Stimulated activated CD8-positive, alpha-beta memory T cell treated with anti-CD3 and anti-CD28 coated beads, Interleukin-4, amount 100 ng/mL, for 48 hours (primary cell): ENCODE measurements at regions not wholly inside any gene's neighbourhood (a gene's known extent, or its start where the extent isn't known, plus 50 kb on each side); places are given as distances from the start of the nearest gene placed in this dataset.
A peak's percentile ranks its signal among the peaks of the same experiment; 100 is the strongest.
"Not testable (repeated sequence)": the region's sequence is repeated elsewhere in the genome, so short reads cannot be mapped to it uniquely, and the experiment has no call there.

Experiments used
- DNase-seq: peaks from one replicate; pipeline ENCODE4 v3.0.0-alpha.2; 2020

DNA sequence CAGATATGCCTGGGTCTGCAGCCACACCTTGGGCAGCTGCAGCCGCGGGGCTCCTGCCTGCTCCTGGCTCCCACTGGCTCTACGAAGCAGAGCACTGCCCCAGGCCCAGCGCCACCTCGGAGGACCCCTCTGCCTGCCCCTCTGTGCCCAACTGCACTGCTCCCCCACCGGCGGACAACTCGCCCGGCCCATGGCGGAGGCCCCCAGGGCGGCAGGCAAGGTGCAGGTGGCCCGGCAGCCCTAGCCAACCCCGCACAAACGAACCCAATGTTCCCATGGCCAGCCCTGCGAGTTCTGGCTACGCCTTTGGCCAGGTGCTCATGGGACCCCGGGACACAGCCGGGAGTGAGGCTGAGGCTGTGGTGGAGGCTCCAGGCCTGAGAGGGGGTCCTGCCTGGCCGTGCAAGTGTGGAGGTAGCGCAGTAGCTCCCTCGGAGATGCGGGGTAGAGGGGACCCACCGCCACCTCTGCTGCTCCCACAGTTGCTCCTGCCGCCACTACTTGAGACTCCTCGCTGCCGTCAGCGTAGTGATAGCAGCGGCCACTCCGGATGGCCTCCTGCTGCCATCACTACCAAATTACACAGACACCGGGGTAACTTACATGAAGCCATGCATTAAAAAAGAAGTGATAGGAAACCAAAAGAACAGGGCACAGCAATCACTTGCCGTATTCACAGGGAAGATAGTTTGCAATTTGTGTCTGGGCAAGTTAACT lies 97.3 kb upstream of the SP4 start:
- no peak for DNase-seq

DNA sequence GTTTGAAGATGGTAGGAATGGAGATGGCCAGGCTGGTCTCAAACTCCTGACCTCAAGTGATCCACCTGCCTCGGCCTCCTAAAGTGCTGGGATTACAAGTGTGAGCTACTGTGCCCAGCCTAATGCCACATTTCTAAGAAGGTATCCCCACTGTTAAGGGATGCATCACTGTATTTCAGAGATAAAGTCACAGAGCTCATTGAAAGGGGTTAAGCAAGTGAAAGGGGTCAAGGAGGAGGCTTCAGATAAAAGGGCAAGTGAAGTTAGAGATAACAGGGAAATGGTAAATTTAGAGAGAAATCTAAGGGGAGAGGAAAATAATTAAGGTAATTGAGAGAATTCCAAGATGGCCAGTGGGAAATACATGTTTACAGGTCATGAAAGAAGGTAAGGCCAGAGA lies 93.0 kb upstream of the SP4 start:
- DNase-seq, result no peak

DNA sequence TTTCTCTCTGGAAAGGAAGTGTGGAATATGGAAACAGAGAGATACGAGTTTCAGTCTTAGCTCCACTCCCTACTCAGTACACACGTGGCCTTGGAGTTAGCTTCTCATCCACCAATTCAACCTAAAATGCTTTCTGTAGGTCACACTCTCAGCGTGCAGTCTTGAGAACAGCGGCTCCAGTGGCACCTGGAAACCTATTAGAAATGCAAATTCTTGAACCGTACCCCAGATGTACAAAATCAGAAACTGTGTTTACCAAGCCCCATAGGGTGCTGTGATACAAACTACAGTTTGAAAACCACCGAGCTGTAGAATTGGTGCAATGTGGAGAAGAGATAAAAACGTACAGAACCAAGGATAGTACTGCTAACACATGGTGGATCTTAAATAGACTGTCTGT lies 91.1 kb upstream of the SP4 start:
- no peak for DNase-seq

DNA sequence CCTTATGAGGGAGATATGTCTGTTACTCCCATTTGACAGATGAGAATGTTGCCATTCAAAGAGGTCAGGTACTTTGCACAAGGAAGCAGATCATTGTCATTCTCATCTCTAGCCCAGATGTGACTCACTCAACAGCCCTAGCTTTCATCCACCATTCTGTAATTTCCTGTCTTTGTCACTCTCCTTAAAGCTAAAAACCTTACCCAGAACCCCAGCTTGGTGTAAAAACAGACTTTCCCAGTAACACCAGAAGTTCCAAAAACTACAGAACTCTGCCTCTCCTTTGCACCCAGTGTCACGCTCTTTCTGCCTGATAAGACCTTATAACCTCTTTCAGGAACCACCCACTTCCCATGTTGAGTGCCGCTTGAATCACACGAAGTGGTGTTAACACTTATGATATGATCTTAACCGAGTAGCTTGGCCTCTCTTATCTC lies 89.1 kb upstream of the SP4 start:
- DNase-seq, result peak; percentile 68

DNA sequence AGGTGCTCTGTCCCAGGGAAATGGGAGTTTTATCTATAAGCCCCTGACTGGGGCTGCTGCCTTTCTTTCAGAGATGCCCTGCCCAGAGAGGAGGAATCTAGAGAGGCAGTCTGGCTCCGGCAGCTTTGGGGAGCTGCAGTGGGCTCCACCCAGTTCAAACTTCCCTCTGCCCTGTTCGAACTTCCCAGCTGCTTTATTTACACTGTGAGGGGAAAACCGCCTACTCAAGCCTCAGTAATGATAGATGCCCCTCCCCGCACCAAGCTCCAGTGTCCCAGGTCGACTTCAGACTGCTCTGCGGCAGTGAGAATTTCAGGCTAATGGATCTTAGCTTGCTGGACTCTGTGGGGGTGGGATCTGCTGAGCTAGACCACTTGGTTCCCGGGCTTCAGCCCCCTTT lies 83.0 kb upstream of the SP4 start:
- not testable (repeated sequence) for DNase-seq

DNA sequence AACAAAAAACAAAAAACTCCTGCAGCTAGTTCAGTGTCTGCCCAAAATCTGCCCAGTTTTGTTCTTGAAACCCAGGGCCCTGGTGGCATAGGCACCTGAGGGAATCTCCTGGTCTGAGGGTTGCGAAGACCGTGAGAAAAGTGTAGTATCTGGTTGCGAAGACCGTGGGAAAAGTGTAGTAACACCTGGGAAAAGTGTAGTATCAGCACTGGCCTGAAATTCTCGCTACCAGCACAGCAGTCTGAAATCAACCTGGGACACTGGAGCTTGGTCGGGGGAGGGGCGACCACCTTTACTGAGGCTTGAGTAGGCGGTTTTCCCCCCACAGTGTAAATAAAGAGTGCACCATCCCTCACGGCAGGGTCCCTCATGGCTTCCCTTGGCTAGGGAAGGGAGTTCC lies 82.5 kb upstream of the SP4 start:
- no peak for DNase-seq

DNA sequence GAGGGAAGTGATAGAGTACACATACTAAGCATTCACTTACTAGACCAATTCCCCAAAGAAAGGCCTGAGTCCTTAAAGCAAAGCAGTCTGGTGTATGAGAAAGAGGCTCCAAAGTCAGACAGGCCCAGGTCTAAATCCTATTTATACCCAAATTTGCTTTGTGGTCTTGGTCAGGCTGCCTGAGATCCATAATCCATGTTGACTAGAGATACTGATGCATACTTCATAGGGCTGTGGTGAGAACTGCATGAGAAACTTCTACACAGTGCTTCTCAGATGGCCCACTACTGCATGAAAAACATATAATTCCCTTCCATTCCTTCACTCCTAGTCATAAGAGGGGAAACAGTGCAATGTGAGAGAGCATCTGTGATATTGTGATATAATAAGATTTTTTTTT lies 81.6 kb upstream of the SP4 start:
- DNase-seq, result no peak

DNA sequence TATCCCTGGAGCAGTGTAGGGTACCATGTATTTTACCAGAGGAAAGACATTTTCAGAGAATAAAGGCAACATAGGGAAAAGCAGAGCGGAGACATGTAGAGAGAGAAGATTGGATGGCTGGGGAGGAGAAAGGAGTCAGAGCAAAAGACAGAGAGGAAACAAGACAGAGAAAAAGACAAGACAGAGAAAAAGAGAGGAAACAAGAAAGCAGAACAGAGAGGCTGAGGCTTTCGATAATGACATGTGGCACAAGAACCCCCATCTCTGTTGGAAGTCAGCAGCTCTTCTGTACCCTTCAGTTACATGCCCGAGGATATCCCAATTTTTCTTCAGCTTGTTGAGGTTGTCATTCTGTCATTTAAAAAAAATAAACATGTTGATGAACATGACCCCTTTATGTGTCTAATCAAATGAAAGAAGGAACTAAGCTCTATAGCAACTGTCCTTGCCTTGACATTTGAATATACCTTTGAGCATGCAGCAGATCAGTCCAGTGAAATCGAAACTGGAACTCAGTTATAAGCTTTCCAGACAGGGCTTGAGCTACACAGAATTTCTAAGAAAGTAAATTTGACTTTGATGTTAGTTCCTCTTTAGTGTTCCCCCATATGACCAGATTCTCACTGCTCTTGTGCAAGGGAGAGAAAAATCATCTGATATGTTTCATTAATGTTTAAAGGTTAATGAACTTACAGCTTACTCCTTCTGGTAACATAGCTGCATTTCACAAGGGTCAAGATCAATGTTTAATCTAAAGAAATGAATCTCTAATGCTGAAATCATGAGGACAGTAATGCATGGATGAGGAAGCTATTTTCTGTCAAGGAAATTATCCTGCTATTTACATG lies 75.1 kb upstream of the SP4 start:
- DNase-seq, result no peak

DNA sequence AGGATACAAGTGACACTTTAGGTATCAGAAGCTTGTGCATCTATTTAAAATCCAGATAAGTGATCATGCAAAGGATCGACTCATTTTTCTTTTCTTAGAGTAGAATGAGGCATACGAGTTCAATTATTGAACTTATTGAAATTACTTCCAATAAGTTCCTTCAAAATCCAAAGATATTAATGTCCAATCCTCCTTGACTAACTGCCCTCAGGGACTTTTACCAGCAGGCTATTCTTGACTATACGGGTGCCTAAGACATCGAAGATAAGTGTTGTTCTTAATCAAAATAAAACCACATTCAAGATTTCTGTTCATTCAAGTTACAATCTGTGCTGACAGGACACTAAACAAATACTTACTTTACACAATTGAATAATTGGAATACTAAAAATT lies 74.5 kb upstream of the SP4 start:
- no peak for DNase-seq

DNA sequence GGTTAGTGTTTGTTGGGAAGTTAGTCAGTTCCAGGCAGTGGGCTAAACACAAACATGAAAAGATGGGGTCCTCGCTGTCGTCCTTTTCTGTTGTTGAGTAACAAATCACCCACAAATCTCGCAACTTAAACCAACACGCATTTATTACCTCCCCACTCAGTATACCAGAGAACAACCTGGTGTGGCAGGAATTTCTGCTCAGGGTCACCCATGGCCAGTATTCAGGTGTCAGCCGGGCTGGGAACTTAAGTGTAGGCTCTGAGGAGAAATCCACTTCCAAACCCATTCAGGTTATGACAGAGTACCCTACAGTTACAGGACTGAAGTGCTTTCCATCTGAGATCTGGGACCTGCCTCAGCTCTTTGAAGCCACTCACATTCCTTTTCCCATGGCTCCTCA lies 73.6 kb upstream of the SP4 start:
- no peak for DNase-seq

DNA sequence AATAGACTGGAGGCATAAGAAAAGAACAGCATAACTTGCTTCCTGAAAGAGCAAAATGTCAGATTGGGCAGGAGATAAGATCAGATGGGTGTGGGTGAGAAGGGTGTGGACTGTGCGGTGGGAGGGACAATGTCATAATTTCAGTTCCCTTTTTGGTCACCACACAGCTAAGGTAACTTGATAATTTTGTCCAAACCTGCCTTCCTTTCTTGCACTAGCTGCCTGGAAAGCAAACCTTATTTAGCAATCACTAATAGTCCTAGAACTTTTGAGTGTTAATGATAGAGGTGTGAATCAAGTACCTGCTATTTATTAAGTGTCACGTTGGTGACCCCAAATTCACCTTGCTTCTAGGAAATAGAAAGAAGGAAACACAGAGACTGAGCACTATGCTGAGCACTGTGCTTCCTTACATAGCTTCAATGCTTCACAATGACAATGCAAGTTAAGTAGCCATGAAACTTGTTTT lies 72.4 kb upstream of the SP4 start:
- peak; percentile 58 for DNase-seq

DNA sequence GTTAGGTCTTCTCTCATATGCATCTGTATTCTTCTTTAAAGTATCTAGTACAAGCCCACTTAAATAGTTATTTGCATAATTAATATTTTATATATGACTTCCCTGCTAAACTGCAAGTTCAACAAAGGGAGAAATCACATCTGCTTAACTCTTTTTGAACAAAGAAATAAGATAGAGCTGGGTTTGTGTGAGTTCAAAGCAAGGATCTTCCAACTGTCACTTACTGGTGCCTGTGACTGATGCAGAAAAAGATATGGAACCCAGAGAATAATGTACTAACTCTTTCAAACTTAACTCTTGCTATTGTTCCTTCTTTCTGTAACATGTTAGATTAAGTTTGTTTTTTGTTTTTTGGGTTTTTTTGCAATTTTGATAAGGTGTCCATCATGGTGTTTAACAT lies 71.3 kb upstream of the SP4 start:
- DNase-seq, result no peak

DNA sequence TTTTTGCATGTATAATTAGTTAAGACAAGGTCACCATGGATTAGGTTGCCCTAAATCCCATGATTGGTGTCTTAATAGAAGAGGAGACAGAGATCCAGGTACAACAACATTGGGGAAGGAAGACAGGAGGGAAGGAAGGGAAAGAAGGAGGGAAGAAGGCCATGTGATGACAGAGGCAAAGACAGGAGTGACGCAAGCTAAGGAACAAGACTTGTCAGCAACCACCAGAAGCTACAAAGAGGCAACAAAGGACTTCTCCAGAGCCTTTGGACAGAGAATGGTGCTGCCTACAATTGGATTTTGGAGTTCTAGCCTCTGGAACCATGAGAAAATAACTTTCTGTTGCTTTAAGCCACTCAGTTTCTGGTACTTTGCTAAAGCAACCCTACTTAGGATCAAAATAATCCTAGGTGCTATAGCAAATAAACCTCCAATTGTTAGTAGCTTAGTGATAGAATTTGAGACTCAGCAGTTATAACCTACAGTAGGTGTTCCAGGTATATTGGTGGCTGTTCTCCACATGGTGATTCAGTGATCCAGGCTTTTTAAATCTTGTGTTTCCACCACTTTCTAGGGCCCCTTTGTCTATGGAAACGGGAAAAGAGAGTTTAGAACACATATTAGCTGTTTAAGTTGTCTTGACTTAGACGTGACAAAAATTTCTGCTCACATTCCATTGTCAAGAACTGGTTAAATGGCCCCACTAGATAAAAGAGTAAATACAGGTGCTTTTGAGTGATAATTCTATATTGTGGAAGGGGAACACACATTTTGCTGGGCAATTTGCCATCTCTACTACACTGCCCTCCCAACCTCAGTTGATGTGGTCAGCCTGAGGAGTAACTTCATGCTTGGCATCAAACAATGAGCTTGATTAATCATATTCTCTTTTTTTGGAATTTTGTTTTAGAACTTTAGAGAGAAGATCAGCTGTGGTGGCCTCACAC lies 70.5 kb upstream of the SP4 start:
- no peak for DNase-seq

DNA sequence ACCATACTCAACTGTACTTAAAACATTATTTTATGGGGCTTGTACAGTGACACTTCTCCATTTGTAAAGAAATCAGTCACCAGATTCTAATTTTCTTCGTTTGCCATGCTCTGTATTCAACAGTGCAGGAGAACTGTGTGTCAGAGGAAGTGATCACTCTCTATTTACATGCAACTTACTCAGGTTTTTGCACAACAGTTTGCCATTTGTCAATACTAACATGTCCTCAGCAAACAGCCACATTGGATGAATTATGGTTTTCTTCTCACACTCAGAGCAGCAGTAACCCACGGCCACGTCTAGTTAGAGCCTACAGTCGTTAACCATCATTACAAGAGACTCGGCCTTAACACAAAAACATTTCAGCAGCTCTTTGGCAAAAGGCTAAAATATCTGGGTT lies 69.2 kb upstream of the SP4 start:
- no peak for DNase-seq

DNA sequence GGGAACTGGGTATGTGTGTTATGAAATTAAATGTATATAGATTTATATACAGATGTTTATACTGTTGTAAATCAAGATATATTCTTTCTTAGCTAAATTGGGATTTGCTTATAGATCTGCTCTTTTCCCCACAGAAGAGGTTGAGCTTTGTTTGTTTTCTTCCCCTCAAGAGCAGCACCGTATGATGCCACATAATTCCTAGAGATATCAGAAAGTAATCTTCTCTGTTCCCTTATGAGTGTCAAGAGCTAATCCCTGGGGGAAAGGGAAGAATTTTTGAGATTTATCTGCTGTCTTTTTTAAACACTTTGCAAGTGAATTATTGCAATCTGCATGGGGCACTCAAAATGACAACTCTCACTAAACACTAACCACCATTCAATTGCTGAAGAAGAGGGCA lies 68.7 kb upstream of the SP4 start:
- DNase-seq, result no peak

DNA sequence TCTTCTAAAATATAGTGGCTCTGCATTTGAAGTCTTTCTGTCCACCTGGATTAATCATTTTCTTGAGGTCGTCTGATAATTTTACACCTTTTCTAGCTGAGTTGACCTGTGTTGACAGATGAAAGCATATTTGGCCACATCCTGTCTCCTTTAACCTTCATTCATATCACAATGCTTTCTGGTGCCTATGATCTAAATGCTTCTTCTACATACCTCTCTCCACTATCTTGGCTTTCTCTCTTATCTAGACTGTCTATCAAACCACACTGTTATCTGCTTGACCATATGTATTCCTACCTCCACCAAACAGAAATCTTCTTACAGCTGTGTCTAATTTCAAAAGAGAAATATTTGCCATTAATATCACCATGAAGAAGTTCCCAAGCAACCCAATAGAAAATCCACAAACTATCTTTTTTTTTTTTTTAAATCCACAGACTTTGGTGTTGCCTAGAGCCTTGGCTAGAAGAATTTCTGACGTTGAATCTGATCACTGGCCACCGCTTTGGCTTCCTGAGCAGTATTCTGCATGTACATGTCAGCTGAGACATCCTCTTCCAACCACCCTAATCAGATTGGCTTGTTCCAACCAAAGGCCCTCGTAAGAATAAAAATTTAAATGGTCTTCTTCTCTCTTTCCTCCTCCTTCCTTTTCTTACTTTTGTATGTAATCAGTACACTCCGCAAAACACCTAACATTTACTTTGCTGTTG lies 66.3 kb upstream of the SP4 start:
- no peak for DNase-seq

DNA sequence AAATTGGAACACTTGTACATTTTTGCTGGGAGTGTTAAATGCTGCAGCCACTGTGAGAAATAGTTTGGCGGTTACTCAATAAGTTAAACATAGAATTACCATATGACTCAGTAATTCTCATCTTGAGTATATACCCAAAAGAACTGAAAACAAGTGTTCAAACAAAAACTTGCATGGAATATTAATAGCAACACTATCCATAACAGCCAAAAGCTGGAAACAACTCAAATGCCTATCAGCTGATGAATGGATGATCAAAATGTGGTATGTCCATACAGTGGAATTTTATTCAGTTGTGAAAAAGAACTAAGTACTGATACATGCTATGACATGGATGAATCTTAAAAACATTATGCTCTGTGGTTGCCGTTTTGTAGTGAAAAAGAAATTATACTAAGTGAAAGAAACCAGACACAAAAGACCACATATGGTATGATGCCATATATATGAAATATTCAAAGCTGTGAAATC lies 63.0 kb upstream of the SP4 start:
- DNase-seq, result no peak

DNA sequence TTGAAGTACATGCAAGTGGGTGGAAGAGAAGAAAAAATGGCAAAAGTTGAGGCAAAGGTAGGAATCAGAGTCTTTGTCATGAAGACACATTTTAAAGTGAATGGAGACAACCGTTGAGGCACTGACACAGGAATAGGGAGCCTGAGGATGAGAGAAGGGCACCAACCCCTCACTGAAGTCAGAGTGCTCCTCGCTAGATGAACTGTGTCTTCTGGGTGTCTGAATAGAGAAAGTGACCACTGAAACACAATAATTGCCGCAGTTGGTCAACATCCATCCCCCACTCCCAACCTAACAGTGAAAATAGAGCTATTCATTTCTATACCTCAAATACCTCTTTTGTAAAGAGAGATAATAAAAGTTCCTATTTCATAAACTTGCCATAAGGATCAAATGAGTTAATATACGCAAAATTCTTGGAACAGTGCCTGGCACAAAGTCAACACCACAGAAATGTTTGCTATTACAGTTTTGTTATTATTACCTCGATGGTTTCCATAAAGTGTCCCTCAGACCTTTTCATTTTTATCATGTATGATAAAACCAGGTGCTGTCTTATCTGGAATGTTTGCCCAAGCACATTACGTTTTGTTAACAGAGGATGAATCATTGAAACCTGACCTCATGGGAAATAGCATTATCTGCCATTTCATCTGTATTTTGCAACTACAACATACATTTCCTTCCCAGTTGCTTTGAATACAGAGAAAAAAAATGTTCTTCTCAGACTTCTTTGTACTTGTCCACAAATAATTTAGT lies 61.8 kb upstream of the SP4 start:
- DNase-seq, result no peak

DNA sequence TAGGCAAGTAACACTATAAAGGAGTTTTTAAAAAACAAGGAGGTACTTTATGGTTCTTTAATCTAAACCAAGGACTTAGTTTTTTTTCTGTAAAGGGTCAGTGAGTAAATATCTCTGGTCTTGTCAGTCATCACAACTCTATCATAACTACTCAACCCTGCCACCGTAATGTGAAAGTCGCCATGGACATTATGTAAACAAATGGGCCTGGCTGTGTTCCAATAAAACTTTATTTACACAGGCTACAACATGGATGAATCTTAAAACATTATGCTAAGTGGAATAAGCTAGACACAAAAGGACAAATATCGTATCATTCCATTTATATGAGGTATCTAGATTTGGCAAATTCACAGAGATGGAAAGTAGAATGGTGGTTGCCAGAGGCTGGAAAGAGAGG lies 60.8 kb upstream of the SP4 start:
- no peak for DNase-seq

DNA sequence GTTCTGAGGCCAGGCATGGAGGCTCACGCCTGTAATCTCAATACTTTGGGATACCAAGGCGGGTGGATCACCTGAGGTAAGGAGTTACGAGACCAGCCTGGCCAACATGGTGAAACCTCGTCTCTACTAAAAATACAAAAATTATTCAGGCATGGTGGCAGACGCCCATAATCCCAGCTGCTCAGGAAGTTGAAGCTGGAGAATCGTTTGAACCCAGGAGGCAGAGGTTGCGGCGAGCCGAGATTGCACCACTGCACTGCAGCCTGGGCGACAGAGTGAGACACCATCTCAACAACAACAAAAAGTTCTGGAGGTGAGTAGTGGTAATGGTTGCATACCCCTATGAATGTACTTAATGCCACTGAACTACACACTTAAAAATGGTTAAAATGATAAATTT lies 60.3 kb upstream of the SP4 start:
- no peak for DNase-seq

DNA sequence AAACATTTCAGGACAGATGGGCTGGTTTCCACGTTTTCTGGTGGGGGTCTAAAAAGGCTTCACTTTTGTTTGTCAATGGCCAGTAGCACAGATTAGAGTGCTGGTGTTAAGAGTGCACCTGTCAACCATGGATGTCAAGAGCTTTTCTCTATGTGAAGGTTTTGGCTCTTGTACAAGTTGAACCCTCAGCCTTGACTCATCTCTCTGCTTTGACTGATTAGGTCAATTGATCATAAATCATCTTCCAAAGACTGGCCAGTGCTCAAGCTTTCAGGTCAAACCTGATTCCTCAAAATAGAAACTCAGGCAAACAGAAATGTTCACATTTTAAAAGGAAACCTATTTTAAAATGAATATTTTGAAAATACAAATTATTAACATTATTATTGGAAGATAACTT lies 59.6 kb upstream of the SP4 start:
- DNase-seq, result no peak
